ENCODE measurements at regions not wholly inside any gene's neighbourhood (a gene's known extent, or its start where the extent isn't known, plus 50 kb on each side); places are given as distances from the start of the nearest gene placed in this dataset.
"Not testable (repeated sequence)": the region's sequence is repeated elsewhere in the genome, so short reads cannot be mapped to it uniquely, and the experiment has no call there.

- Mint-ChIP-seq H3K4me3 (ENCODE audit: unreplicated experiment) (no peak overlapping the region), H3K27me3 (ENCODE audit: unreplicated experiment) (no peaks in the 10 kb centered on the region), H3K27ac (ENCODE audit: unreplicated experiment) (no peak overlapping the region), H3K36me3 (ENCODE audit: unreplicated experiment) (no peaks in the 10 kb centered on the region), H3K4me1 (ENCODE audit: low read depth, unreplicated experiment) (no peaks in the 10 kb centered on the region), H3K9me3 (ENCODE audit: unreplicated experiment) (peaks cover 2% of the 10 kb centered on the region)
- DNase-seq, result no peak
- TF ChIP-seq, protein P1, sequence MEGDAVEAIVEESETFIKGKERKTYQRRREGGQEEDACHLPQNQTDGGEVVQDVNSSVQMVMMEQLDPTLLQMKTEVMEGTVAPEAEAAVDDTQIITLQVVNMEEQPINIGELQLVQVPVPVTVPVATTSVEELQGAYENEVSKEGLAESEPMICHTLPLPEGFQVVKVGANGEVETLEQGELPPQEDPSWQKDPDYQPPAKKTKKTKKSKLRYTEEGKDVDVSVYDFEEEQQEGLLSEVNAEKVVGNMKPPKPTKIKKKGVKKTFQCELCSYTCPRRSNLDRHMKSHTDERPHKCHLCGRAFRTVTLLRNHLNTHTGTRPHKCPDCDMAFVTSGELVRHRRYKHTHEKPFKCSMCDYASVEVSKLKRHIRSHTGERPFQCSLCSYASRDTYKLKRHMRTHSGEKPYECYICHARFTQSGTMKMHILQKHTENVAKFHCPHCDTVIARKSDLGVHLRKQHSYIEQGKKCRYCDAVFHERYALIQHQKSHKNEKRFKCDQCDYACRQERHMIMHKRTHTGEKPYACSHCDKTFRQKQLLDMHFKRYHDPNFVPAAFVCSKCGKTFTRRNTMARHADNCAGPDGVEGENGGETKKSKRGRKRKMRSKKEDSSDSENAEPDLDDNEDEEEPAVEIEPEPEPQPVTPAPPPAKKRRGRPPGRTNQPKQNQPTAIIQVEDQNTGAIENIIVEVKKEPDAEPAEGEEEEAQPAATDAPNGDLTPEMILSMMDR (IDR thresholded peaks at IDR 0.05; ENCODE audit: partially characterized antibody, unreplicated experiment), result no peak
These were observed 740.7 kb downstream of the CETN3 start for GRCh38 chr5:89668821-89669220.

DNA sequence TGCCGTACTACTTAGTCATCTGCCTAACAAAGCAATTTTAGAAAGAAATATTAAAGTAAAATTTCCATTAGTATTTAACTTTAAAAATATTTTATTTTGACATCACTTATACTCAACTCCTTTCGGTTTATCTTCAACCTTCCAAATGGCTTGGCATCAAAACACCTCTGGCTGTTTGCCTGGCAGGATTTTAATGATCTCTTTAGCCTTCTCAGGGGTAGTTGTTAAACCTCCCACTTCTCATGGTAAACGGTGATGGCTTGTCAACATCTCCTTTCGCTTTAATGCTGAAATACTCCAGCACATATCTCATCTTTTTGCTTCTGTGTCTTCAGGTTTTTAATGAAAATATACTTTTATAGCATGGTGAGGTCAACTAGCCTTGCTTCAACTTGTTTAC lies 747.1 kb downstream of the CETN3 start:
- Mint-ChIP-seq H3K4me3 (ENCODE audit: unreplicated experiment) (no peak overlapping the region), H3K36me3 (ENCODE audit: unreplicated experiment) (no peaks in the 10 kb centered on the region), H3K4me1 (ENCODE audit: low read depth, unreplicated experiment) (no peaks in the 10 kb centered on the region), H3K27ac (ENCODE audit: unreplicated experiment) (no peak overlapping the region), H3K9me3 (ENCODE audit: unreplicated experiment) (peaks cover 4% of the 10 kb centered on the region), H3K27me3 (ENCODE audit: unreplicated experiment) (no peaks in the 10 kb centered on the region)
- TF ChIP-seq, protein P1 (IDR thresholded peaks at IDR 0.05; ENCODE audit: partially characterized antibody, unreplicated experiment), result no peak
- no peak for DNase-seq

GRCh38 chr5:89638871-89639270 lies 755.9 kb upstream of the MEF2C start:
- H3K36me3 Mint-ChIP-seq (ENCODE audit: unreplicated experiment), result peaks cover 4% of the 10 kb centered on the region
- H3K4me3 Mint-ChIP-seq (ENCODE audit: unreplicated experiment), result no peak overlapping the region
- TF ChIP-seq, protein P1 (IDR thresholded peaks at IDR 0.05; ENCODE audit: partially characterized antibody, unreplicated experiment), result no peak
- H3K4me1 Mint-ChIP-seq (ENCODE audit: low read depth, unreplicated experiment), result no peaks in the 10 kb centered on the region
- no peaks in the 10 kb centered on the region for H3K27me3 Mint-ChIP-seq (ENCODE audit: unreplicated experiment)
- DNase-seq, result no peak
- H3K9me3 Mint-ChIP-seq (ENCODE audit: unreplicated experiment), result peaks cover 6% of the 10 kb centered on the region
- no peak overlapping the region for H3K27ac Mint-ChIP-seq (ENCODE audit: unreplicated experiment)

DNA sequence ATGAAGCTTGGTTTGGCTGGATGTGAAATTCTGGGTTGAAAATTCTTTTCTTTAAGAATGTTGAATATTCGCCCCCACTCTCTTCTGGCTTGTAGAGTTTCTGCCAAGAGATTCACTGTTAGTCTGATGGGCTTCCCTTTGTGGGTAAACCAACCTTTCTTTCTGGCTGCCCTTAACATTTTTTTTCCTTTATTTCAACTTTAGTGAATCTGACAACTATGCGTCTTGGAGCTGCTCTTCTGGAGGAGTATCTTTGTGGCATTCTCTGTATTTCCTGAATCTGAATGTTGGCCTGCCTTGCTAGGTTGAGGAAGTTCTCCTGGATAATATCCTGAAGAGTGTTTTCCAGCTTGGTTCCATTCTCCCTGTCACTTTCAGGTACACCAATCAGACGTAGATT lies 751.2 kb upstream of the MEF2C start:
- not testable (repeated sequence) for H3K4me1 Mint-ChIP-seq (ENCODE audit: low read depth, unreplicated experiment); H3K27me3 Mint-ChIP-seq (ENCODE audit: unreplicated experiment); H3K36me3 Mint-ChIP-seq (ENCODE audit: unreplicated experiment); H3K27ac Mint-ChIP-seq (ENCODE audit: unreplicated experiment); H3K9me3 Mint-ChIP-seq (ENCODE audit: unreplicated experiment); DNase-seq; H3K4me3 Mint-ChIP-seq (ENCODE audit: unreplicated experiment)

DNA sequence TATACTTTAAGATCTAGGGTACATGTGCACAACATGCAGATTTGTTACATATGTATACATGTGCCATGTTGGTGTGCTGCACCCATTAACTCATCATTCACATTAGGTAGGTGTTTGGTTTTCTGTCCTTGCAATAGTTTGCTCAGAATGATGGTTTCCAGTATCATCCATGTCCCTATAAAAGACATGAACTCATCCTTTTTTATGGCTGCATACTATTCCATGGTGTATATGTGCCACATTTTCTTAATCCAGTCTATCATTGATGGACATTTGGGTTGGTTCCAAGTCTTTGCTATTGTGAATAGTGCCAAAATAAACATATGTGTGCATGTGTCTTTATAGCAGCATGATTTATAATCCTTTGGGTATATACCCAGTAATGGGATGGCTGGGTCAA lies 747.1 kb upstream of the MEF2C start:
- not testable (repeated sequence) for DNase-seq; H3K9me3 Mint-ChIP-seq (ENCODE audit: unreplicated experiment); H3K4me1 Mint-ChIP-seq (ENCODE audit: low read depth, unreplicated experiment); H3K4me3 Mint-ChIP-seq (ENCODE audit: unreplicated experiment); H3K36me3 Mint-ChIP-seq (ENCODE audit: unreplicated experiment); H3K27me3 Mint-ChIP-seq (ENCODE audit: unreplicated experiment); H3K27ac Mint-ChIP-seq (ENCODE audit: unreplicated experiment)

GRCh38 chr5:89628876-89629635 lies 746.1 kb upstream of the MEF2C start:
- no peaks in the 10 kb centered on the region for H3K36me3 Mint-ChIP-seq (ENCODE audit: unreplicated experiment)
- H3K4me3 Mint-ChIP-seq (ENCODE audit: unreplicated experiment), result no peak overlapping the region
- no peaks in the 10 kb centered on the region for H3K4me1 Mint-ChIP-seq (ENCODE audit: low read depth, unreplicated experiment)
- peaks cover 3% of the 10 kb centered on the region for H3K9me3 Mint-ChIP-seq (ENCODE audit: unreplicated experiment)
- DNase-seq, result no peak
- peaks cover 3% of the 10 kb centered on the region for H3K27me3 Mint-ChIP-seq (ENCODE audit: unreplicated experiment)
- no peak overlapping the region for H3K27ac Mint-ChIP-seq (ENCODE audit: unreplicated experiment)
- TF ChIP-seq, protein P1 (IDR thresholded peaks at IDR 0.05; ENCODE audit: partially characterized antibody, unreplicated experiment), result no peak
